Testis (tissue), 2 donors: ENCODE measurements at regions not wholly inside any gene's neighbourhood (a gene's known extent, or its start where the extent isn't known, plus 50 kb on each side); places are given as distances from the start of the nearest gene placed in this dataset.

Experiments
- DNase-seq: peaks from one replicate; pipeline ENCODE4 v3.0.0-alpha.2; 2019
- H3K27ac ChIP-seq, 2 donors: fragments of 200-600 bp; sonication (generic); one replicate each; pipeline ENCODE4 v1.5.1; 2019
- H3K27me3 ChIP-seq: fragments of 200-600 bp; sonication (generic); one replicate; pipeline ENCODE4 v1.5.1; 2019
- H3K36me3 ChIP-seq: fragments of 200-600 bp; sonication (generic); one replicate; pipeline ENCODE4 v1.5.1; 2017; ENCODE audit warnings: low read depth; ENCODE audit errors: missing control alignments
- H3K4me1 ChIP-seq: fragments of 200-600 bp; sonication (generic); one replicate; pipeline ENCODE4 v1.5.1; 2019
- H3K4me3 ChIP-seq, 2 donors: fragments of 200-600 bp; sonication (generic); one replicate each; pipeline ENCODE4 v1.5.1; 2017 to 2019
- H3K9me3 ChIP-seq: fragments of 200-600 bp; sonication (generic); one replicate; pipeline ENCODE4 v1.5.1; 2017
- CTCF ChIP-seq, 3 experiments: fragments of 450-650 bp in 2 of 3; fragments of 200-600 bp in 1 of 3; sonication (generic) in 1 of 3; IDR thresholded peaks; one replicate each; pipeline ENCODE4 v1.5.1; 2016 to 2019; ENCODE audit warnings: antibody characterized with exemption in 3 of 3, mild to moderate bottlenecking in 2 of 3, moderate library complexity in 1 of 3
- POLR2A ChIP-seq: fragments of 450-650 bp; IDR thresholded peaks from one replicate; pipeline ENCODE4 v1.6.1; 2017; ENCODE audit warnings: antibody characterized with exemption, mild to moderate bottlenecking, moderate library complexity
- WGBS, 2 donors: methylation state at CpG; one replicate each; pipeline ENCODE4 v1.1.5; 2018; 5-methylcytosine and 5-hydroxymethylcytosine counted together
- intact Hi-C: fragments of 100-400 bp; cut with DNase I; formaldehyde crosslinking; loops from one replicate; pipeline ENCODE4 v1.15.1; 2023; ENCODE audit warnings: low total_unique reads

GRCh38 chr15:39503526-39503925, 77.4 kb upstream of the THBS1 start:
- H3K4me3 ChIP-seq, result no peak overlapping the region
- no peaks in the 10 kb centered on the region for H3K36me3 ChIP-seq
- no peaks in the 10 kb centered on the region for H3K27me3 ChIP-seq
- no peaks in the 10 kb centered on the region for H3K4me1 ChIP-seq
- H3K9me3 ChIP-seq, result no peaks in the 10 kb centered on the region
- TF ChIP-seq CTCF (IDR thresholded peaks at IDR 0.05), result no peak
- TF ChIP-seq POLR2A, result no peak
- H3K27ac ChIP-seq, result no peak overlapping the region
- WGBS, 2 donors, result 95 to 96% methylated on average over 4 of the region's 4 CpGs
- no peak for DNase-seq
- intact Hi-C loops, result no loop called here

- no peak overlapping the region for H3K27ac ChIP-seq
- H3K27me3 ChIP-seq, result no peaks in the 10 kb centered on the region
- DNase-seq, result no peak
- no peak overlapping the region for H3K4me3 ChIP-seq
- intact Hi-C loops, result no loop called here
- H3K9me3 ChIP-seq, result no peaks in the 10 kb centered on the region
- H3K36me3 ChIP-seq, result no peaks in the 10 kb centered on the region
- WGBS, 2 donors, result 91 to 95% methylated on average over 1 of the region's 1 CpG
- H3K4me1 ChIP-seq, result no peaks in the 10 kb centered on the region
- no peak for TF ChIP-seq CTCF (IDR thresholded peaks at IDR 0.05)
- TF ChIP-seq POLR2A, result no peak
Observed at GRCh38 chr15:39504808-39505207, 76.1 kb upstream of the THBS1 start.

- H3K27me3 ChIP-seq, result no peaks in the 10 kb centered on the region
- no peak for TF ChIP-seq POLR2A
- WGBS, 2 donors, result 62 to 79% methylated on average over 1 of the region's 1 CpG
- no peak for DNase-seq
- H3K36me3 ChIP-seq, result no peaks in the 10 kb centered on the region
- no peaks in the 10 kb centered on the region for H3K9me3 ChIP-seq
- no peak overlapping the region for H3K4me3 ChIP-seq
- no peaks in the 10 kb centered on the region for H3K4me1 ChIP-seq
- no peak overlapping the region for H3K27ac ChIP-seq
- intact Hi-C loops, result no loop called here
Observed at GRCh38 chr15:39506146-39506545, 74.7 kb upstream of the THBS1 start.

- DNase-seq, result no peak
- intact Hi-C loops, result no loop called here
- H3K27ac ChIP-seq, result no peak overlapping the region
- H3K4me3 ChIP-seq, result no peak overlapping the region
- WGBS, 2 donors, result 80 to 95% methylated on average over 7 of the region's 7 CpGs
- no peaks in the 10 kb centered on the region for H3K27me3 ChIP-seq
- no peaks in the 10 kb centered on the region for H3K36me3 ChIP-seq
- H3K4me1 ChIP-seq, result no peaks in the 10 kb centered on the region
- TF ChIP-seq CTCF (IDR thresholded peaks at IDR 0.05) (no peak), POLR2A (no peak)
- no peaks in the 10 kb centered on the region for H3K9me3 ChIP-seq
Observed at GRCh38 chr15:39508536-39508935, 72.3 kb upstream of the THBS1 start.

- Histone ChIP-seq H3K36me3 (no peaks in the 10 kb centered on the region), H3K4me1 (no peaks in the 10 kb centered on the region), H3K27ac (no peak overlapping the region), H3K4me3 (no peak overlapping the region), H3K27me3 (no peaks in the 10 kb centered on the region), H3K9me3 (no peaks in the 10 kb centered on the region)
- no peak for DNase-seq
- no peak for TF ChIP-seq POLR2A
- no peak for TF ChIP-seq CTCF (IDR thresholded peaks at IDR 0.05)
- 90 to 93% methylated on average over 5 to 7 of the region's 7 CpGs for WGBS, 2 donors
- intact Hi-C loops, result no loop called here
Observed at GRCh38 chr15:39510001-39510701, 70.7 kb upstream of the THBS1 start.
